Right hindlimb (tissue), 1 donor: ENCODE measurements at regions not wholly inside any gene's neighbourhood (a gene's known extent, or its start where the extent isn't known, plus 50 kb on each side); places are given as distances from the start of the nearest gene placed in this dataset.

Experiments used
- DNase-seq: peaks from one replicate; pipeline ENCODE4 v3.0.0-alpha.2; 2018

GRCh38 chr6:84414531-84414930 lies 187.1 kb upstream of the CEP162 start:
- no peak for DNase-seq

DNA sequence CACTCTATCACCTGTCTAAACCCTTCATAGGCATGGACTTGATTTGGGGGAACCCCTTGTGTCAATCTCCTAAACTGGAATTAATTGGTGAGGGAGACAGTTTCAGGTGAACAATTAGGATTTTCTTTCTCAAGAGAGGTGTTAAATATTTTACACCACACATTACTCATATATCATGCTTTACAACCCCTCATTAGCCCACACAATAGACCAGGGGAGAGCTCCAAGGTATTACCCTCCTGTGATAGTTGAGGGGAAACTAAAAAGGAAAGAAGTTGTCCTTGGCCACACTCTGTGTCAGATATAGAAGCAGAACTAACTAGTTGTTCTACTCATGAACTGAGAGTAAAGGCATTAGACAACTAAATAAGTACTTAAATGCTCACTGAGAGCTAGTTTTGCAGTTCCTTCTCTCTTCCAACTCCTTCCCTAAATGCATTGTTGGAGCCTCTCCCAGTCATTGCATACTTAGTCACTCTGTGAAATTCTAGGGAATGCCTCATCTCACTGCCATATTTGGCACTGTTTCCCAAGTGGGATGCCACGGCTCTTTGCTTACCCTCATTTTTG lies 183.7 kb upstream of the CEP162 start:
- no peak for DNase-seq

GRCh38 chr6:84409911-84410310 lies 182.5 kb upstream of the CEP162 start:
- no peak for DNase-seq

DNA sequence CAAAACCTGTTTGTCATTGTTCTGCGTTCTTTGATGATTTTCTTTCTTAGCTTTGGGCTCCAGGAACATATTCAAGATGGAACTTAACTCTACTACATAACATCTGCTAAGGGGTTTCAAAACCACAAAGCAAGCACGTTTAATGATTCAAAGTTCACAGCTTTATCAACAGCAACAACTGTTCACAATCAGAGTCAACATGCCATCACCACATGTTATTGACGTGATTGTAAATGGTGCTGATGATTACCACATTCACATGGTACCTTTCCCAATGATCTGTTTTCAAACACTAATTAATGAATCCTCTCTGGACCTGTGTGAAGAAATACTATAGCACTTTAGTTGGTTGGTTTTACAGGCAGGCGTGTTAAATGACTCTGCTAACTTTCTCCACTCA lies 180.6 kb upstream of the CEP162 start:
- DNase-seq: no peak

DNA sequence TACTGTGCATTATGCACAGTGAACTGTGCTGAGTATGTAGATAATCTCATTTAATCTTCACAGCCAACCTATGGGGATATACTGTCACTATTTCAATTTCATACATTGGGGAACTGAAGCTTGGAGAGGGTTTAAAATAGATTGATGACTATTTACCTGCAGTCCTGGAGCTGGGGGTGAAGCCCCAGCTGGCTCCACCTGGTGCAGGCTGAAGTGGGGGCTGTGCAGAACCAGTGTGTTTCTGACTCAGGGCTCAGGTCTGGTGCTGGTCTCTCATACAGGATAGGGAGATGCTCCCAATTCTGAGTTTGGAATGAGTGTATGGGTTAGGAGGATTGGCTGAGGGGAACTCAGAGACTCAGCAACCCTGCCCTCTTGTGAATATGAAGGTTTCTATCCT lies 176.1 kb upstream of the CEP162 start:
- DNase-seq: no peak

GRCh38 chr6:84399003-84399402 lies 171.6 kb upstream of the CEP162 start:
- no peak for DNase-seq

GRCh38 chr6:84392261-84392660 lies 164.8 kb upstream of the CEP162 start:
- DNase-seq: no peak

DNA sequence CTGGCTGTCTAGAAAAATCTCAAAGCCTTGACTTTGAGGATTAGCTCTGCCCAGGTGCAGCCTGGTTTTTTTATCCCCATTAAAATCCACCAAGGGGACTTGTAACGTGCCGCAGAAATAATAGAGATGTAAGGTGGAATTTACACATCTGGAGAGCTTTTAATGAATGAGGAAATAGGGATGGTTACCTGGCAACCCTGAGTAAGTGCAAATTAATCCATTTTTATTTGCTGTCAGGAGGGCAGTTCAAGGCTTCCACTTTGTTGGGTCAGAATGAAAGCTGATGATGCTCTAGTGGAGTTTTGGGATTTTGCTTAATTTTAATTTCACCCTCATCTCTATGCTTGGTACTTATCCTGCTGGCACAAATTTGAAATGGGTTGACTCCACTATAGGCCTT lies 163.4 kb upstream of the CEP162 start:
- DNase-seq: no peak

- DNase-seq: no peak
These were observed 162.9 kb upstream of the CEP162 start for GRCh38 chr6:84390334-84390733.

DNA sequence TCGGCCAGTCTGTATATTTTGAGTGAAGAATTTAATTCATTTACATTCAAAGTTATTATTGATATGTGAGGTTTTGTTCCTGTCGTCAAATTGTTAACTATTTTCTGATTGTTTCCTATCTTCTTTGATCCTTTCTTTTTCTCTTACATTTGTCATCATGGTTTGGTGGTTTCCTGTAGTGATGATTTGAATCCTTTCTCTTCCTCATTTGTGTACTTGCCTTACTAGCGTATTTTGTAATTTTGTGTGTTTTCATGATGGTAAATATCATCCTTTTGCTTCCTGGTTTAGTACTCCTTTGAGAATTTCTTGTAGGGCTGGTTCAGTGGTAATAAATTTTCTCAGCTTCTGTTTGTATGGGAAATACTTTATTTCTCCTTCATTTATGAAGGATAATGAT lies 151.7 kb upstream of the CEP162 start:
- DNase-seq: no peak

GRCh38 chr6:84372290-84372689 lies 144.8 kb upstream of the CEP162 start:
- DNase-seq: no peak

DNA sequence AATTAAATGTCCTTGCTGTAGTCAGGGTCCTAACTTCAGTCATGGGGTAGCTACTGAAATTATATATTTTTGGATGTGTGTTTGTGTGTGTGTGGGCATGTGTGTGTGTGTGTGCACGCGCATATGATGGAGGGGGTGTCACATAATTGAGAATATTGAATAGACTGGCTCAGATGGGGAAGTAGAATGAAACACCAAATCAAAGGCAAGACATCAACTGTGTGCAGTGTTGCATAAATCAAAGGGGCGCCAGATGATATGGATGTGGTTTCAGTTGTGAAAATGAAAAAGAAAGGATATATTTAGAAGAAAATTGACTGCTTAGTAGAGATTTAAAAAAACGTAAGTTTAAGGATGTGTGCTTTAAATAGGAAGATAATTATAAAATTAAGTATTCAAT lies 144.2 kb upstream of the CEP162 start:
- DNase-seq: no peak

DNA sequence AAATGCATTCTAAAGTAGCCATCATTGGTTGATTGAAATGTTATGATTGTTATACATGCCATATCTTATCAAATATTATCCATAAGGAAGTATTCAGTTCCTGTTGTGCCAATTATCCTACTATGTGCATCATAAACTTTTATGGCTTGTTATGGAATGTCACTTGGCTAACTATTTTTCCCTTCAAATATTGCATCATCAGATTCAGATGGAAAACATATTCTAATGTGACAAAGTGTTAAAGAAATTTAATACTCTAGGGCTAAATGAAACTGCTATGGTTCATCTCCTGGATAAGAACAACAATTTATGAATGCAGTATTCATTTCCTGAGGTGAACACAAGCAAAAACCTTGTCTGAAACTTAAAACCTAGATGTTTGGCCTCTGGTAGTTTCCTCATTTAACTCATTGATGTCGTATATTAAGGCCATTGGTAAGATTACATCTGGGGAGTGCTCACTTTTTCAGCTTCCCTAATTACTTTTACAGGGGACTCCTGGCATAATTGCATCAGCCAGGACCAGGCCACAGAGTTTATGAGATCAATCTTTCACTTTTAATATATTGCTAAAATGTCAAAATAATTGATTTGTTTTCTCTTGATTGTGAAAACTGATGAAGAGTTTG lies 134.9 kb upstream of the CEP162 start:
- DNase-seq: no peak

DNA sequence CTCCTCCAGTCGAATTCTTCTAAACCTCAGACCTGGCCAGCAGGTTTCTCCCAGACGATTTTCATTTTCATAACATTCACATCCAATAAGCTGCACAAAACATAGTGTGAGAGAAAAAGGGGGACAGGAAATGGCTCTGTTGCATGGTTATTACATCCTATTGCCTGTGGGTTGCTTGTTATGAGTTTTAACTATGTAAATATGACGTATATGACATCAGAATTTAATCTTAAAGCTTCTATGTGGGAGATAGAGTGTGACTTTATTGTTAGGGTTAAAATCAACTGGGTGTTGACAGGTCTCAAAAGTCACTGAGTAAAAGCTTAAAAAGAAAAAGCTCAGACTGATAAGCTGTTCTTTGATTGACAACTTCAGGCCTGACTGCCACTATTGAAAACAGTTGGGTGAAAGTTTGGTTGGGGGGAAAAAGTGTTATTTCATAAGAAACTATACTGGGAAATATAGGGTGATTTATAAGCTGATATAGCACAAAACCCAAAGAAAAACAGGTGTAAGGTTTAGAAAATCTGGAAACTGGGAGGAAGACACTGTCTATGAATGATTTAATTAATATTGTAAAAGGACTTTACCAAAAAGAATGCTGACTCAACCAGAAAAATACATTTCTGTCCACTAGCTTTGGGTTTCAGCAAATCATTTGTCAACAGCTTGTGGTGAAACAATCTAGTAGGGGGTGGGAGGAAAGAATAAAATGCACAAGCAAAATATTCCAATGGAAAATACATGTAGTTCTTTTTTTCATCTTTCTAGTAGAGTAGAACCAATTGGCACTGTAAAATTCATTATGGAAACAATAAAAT lies 134.1 kb upstream of the CEP162 start:
- no peak for DNase-seq

DNA sequence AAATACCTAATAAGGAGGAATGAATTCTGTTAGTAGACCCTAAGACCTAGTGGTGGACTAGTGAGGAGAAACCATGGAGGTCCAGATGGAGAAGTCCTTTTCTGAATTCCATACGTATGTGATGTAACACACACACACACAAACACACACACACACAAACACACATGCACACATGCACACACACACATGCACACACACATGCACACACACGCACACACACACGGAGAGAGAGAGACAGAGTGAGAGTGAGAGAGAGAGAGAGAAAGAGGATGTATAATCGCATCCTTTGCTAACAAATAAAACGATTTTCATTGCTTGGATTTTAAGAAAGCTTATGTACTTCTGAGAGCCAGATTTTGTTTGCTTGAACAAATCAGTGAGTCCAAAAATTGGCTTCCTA lies 132.6 kb upstream of the CEP162 start:
- DNase-seq: no peak

GRCh38 chr6:84358581-84358980 lies 131.1 kb upstream of the CEP162 start:
- no peak for DNase-seq

DNA sequence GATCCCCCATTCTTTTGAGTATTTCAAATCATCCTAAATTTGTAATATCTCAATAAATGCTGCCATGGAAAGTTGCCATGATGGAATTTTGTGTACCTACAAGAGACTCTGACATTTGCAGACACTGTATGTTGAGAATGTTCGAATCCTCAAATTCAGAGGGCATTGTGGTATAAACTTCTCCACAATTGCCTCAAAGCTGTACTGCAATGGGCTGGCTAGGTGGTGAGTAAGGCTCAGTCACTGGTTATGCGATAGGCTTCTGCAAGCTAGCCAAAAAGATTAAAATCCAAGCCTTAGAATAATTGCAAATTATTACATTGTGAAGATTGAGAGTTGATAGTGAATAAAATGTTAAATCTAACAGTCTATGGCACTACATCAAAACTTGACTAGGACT lies 130.2 kb upstream of the CEP162 start:
- no peak for DNase-seq

- no peak for DNase-seq
These were observed 129.5 kb upstream of the CEP162 start for GRCh38 chr6:84356907-84357306.

DNA sequence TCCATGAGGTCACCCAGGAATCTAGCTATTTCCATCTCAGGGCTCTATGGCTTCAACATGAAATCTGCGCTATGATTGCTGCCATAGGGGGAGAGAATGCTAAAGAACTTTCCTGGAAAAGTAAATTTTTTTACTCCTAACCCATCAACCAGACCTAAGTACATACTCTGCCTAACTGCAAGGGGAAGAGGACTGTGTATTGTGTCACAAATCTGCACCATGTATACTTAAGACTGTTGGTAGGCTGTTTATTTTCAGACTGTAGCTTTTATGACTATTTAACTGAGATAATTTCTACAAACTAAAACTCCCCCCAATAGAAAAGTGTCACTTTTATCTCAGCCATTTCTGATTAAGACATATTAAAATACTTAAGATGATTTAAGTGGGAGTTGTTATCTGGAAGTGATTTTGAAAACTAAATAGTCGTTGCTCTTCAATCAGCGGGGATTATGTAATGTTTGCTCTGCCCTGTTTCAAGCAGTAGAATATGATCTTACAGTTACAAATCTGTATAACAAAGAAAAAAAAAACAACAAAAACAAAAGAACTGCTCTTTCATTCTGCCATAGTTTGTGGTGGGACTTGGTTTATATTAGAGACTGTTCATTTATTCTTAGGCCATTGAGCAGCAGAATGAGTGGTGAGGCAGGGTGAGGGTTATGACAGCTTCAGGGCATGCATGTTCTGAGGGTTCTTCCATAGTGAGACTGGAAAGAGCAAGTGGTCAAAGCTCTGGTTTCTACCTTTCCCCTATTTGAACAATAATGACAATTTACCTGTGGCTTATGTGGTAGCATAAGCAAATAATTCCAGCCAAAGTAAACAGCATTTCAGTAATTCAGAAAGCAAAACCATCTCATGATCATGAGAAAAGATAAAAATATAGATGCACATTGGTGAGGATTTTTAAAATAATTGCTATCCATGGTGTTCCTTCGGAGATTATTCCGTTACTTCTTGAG lies 126.3 kb upstream of the CEP162 start:
- DNase-seq: no peak

GRCh38 chr6:84350397-84350796 lies 123.0 kb upstream of the CEP162 start:
- DNase-seq: no peak

GRCh38 chr6:84349542-84349941 lies 122.1 kb upstream of the CEP162 start:
- no peak for DNase-seq

DNA sequence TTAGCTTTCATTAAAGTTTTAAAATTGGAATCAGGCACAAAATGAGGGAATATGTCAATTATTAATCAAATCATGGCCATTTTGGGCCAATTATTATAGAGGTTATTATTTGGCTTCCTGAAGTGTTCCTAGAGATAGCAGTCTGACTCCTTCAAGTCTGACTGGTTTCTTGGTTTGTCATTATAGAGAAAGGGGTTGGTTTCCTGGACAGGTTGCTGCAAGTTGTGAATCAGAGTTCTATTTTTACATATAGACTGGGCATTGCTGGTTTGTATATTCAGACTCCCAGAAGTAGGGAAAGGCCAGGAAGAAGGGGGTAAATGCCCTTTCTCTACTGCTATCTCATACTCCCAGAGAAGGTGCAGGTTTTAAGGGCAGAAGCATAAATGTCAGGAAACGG lies 121.4 kb upstream of the CEP162 start:
- no peak for DNase-seq

DNA sequence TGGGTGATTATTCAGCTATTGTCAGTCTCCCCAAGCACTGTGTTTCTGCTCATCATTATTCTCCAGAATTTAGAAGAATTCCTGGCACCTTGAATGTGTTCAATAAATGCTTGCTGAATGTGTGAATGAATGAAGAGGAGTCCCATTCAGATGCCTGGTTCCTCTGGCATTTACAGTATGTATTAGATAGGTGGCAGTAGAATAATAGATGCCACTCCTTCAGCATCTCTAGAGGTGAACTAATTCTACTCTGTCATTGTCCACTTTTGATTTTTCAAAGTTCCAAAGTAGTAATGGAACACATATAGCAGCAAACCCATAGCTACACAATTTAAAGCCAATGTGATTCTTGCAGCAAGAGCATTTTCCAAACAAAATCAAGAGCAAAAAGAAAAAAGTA lies 118.9 kb upstream of the CEP162 start:
- DNase-seq: no peak
